HG02798 (cell line): ENCODE measurements at regions not wholly inside any gene's neighbourhood (a gene's known extent, or its start where the extent isn't known, plus 50 kb on each side); places are given as distances from the start of the nearest gene placed in this dataset.

ENCODE experiments used
- ATAC-seq: cut with Tn5 transposase; IDR thresholded peaks from one replicate; pipeline ENCODE4 v1.9.1; 2021; ENCODE audit warnings: mild to moderate bottlenecking; ENCODE audit not compliant: unreplicated experiment, poor library complexity

DNA sequence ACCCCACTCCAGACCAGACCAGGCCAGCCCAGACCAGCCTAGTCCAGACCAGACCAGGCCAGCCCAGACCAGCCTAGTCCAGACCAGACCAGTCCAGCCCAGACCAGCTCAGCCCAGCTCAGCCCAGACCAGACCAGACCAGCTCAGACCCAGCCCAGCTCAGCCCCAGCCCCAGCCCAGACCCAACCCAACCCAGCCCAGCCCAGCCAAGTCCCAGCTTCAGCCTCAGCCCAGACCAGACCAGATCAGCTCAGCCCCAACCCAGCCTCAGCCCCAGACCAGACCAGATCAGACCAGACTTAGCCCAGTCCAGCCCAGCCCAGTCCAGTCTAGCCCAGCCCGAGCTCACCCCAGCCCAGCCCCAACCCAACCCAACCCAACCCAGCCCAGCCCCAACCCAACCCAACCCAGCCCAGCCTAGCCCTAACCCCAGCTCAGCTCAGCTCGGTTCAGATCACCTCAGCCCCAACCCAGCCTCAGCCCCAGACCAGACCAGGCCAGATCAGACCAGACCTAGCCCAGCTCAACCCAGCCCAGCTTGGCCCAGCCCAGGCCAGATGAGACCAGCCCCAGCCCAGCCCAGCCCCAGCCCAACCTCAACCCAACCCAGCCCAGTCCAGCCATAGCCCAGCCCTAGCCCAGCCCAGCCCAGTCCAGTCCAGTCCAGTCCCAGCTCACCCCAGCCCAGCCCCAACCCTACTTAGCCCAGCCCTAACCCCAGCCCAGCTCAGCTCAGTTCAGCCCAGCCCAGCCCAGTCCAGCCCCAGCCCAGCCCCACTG is 204.7 kb downstream of the BCL11B start:
- no peak for ATAC-seq

DNA sequence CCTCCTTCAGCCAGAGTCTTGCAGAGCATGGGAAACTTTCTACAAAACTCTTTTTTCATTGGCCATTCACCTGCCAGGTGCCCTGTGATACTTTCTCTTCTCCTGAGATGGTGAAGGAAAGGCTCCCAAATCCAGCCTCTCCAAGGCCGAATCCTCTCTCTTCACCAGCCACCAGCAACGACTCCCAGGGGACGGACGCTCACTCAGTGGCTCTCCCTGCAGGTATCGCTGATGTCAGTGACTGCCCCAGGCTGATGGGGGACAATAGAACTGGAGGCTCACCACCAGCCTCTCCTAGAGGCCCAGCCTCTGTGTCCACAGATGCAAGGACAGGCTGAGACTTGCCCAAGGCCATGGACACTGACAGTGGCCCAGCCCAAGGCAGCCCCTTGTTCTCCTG is 204.1 kb downstream of the BCL11B start:
- no peak for ATAC-seq

- ATAC-seq: no peak
Measured at GRCh38 chr14:99069946-99070345, 202.1 kb downstream of the BCL11B start.

GRCh38 chr14:99072433-99072832 is 199.6 kb downstream of the BCL11B start:
- ATAC-seq: no peak

GRCh38 chr14:99072956-99073355 is 199.0 kb downstream of the BCL11B start:
- ATAC-seq: no peak

DNA sequence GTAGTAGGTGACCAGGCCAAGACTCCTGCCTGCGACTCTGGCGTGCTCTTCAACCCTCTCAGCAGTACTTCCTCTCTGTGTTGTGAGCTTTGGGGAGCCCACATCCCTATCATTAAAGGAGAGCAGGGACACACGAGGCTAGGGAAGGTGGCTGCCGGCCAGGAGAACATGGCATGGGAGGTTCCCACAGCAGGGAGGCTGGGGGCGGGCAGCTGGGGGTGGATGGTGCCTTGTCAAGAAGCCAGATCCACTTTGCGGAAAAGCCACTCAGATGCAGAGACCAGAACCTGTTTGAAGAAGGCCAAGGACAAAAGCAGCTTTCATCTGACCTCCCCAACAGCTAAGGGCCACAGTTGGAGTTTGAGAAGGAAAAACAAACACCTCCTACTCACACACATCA is 198.6 kb downstream of the BCL11B start:
- no peak for ATAC-seq

DNA sequence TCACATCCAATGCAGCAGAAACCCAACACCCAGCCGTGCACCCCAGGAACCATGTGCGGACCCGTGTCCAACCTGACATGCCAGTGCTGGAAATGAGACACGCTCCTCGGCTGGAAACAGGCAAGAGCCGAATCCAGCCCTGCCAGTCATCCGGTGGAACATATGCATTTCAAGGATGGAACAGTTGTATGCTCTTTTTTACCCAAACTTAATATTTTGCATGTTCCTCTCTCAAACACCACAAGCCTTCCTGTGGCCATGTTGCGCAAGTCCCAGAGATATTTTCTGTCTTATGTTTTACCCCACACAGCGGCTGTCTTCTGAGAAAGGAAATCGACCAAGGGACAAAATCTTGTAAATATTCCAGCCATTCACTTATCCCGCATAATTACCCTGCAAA is 196.9 kb downstream of the BCL11B start:
- ATAC-seq: no peak

GRCh38 chr14:99075771-99076375 is 196.1 kb downstream of the BCL11B start:
- ATAC-seq: no peak

DNA sequence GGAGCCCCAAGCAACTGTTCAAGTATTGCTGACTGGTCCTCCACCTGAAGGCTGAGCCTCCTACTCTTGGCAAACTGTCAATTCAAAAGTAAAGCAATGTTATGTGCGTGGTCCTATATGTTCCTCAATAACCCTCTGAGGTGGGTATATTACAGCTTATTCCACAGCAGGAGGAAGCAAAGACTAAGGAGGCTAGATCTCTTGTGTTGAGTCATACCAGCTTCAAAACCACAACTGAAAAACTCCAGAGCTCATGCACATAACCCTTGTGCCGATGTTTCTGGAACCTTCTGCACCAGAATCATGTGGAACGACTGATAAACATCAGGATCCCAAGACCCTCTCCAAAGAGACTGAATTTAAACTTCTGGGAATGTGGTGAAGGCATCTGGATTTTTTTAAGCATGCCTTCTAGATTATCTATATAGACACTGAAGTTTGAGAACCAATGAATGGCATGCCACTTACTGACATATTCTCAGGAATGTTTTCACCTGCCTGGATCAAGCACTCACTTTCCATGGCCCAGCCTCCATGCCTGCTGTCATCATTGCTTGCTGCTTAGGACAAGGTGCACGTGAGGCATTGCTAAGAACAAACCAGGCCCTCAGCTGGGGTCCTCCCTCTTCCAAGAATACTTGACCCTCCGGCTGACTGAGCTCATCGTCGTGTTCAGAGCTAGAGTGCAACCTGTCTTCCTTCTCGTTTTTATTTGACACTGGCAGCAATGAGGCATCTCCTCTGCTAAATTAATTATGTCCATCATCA is 194.7 kb downstream of the BCL11B start:
- no peak for ATAC-seq

DNA sequence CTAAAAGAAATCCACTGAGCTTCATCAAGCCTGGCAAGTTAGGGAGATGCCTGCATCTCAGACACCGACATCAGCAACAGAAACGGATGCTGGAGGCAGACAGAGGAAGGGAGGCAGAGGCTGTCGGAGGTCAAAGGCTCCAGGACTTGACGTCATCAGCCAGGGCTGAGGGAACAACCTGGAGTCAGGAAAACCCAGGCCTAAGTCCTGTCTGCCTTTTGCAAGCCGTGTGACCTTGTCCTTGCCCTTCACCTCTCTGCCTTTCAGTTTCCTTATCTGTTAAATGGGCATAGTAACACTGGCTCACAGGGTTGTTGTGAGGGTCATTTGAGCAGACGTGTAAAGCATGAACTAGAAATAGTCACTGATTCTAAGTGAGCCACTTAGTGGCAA is 194.2 kb downstream of the BCL11B start:
- ATAC-seq: no peak

DNA sequence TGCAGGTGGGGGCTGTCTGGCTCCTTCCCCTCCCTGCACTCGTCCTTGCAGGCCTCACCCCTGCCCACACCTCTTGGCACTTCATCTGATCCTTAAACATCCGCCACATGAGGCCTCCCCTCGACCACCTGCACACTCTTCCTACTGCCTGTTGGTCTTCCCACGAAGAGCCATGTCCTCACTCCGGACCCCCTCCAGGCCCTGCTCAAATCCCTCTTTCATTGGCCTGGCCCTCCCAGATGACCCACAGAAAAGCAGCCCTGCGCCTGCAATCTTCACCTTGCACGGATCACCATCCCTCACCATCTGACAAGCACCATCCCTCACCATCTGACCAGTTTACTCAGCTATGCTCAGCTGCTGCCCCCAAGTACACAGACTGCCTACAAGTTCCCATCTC is 193.6 kb downstream of the BCL11B start:
- no peak for ATAC-seq

GRCh38 chr14:99079061-99079727 is 192.8 kb downstream of the BCL11B start:
- ATAC-seq: no peak

- ATAC-seq: no peak
Measured at GRCh38 chr14:99080306-99080705, 191.7 kb downstream of the BCL11B start.

- ATAC-seq: no peak
Measured at GRCh38 chr14:99081156-99081765, 190.7 kb downstream of the BCL11B start.

- no peak for ATAC-seq
Measured at GRCh38 chr14:99081880-99082279, 190.1 kb downstream of the BCL11B start.

GRCh38 chr14:99093532-99094517 is 178.2 kb downstream of the BCL11B start:
- no peak for ATAC-seq

DNA sequence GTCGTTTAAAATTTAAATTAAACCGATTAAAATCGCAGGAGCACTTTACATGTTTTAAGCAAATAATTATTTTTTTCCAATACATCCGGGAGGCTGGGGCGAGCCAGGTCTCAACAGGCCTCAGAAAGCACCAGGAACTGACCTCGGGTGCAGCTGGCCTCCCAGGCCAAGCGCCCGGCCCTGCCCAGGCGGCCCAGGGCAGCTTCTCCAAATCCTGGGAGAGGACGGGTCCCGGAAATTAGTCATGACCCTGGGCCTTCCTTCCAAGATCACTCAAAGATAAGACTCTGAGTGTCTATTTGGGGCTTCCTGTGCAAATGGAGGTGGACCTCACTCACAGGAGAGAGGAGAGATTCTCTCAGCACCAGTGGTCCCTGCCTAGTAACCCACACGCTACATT is 177.1 kb downstream of the BCL11B start:
- no peak for ATAC-seq

DNA sequence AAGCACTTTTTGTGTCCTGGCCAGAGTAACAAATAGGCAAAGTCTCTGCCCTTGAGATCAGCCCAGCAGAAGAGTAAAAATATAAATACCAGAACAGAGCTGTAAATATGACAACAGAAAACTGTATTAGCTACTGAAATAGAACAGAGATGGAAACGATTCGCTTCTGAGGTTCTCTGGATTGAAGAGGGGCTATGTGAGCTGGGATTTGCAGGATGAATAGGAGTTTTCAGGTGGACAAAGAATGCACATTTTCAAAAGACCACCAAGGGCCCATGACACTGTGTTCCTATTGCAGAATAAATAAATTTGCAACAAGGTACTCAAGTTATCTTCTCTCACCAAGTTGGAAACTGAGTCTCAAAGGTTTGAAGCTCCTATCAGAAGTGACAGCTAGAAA is 176.6 kb downstream of the BCL11B start:
- ATAC-seq: no peak

GRCh38 chr14:99098199-99098598 is 173.8 kb downstream of the BCL11B start:
- no peak for ATAC-seq
